ENCODE measurements at regions not wholly inside any gene's neighbourhood (a gene's known extent, or its start where the extent isn't known, plus 50 kb on each side); places are given as distances from the start of the nearest gene placed in this dataset.

DNA sequence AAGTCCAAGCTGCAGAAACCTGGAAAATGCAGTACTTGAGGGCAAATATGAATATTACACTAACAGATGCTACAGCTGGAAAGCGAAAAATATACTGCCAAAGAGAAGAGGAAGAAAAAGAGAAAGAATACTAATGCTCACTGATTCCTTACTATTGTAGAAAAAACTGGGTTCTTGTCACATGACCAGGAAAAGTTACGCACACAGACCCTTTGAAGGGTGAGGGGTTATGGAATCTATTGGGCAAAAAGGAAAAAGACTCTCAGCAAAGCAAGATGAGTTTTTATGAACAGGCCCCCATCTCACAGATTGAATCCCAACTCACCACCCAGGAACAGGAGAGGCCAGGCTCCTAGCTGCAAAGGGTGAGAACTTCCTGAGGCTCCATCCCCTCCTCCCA is 228.1 kb upstream of the KLF14 start:
- H3K4me3 ChIP-seq (ENCODE audit: low read depth, low read length), result no peak overlapping the region
- TF ChIP-seq, protein P1, sequence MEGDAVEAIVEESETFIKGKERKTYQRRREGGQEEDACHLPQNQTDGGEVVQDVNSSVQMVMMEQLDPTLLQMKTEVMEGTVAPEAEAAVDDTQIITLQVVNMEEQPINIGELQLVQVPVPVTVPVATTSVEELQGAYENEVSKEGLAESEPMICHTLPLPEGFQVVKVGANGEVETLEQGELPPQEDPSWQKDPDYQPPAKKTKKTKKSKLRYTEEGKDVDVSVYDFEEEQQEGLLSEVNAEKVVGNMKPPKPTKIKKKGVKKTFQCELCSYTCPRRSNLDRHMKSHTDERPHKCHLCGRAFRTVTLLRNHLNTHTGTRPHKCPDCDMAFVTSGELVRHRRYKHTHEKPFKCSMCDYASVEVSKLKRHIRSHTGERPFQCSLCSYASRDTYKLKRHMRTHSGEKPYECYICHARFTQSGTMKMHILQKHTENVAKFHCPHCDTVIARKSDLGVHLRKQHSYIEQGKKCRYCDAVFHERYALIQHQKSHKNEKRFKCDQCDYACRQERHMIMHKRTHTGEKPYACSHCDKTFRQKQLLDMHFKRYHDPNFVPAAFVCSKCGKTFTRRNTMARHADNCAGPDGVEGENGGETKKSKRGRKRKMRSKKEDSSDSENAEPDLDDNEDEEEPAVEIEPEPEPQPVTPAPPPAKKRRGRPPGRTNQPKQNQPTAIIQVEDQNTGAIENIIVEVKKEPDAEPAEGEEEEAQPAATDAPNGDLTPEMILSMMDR (conservative IDR thresholded peaks at IDR 0.05; ENCODE audit: low read depth, low read length), result no peak
- no peak for DNase-seq (ENCODE audit: low read depth)

DNA sequence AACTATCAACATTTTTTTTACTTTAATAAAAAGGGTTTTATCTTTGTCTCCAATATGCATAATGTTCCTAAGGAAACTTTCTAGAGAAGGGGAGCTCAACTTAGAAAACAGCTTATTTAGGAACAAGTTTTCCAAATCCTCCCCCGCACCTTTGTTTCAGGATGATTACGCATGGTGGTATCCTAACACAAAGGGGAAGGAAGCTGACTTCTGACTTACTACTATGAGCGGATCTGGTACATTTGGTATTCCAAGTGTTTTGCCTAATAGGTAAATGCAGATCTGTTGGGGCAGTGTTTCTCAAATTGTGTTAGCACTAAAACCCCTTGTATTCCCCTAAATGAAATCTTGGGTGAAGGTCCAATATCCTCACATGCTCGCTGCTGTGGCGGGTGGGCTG is 229.3 kb upstream of the KLF14 start:
- H3K4me3 ChIP-seq (ENCODE audit: low read depth, low read length), result no peak overlapping the region
- TF ChIP-seq, protein P1 (conservative IDR thresholded peaks at IDR 0.05; ENCODE audit: low read depth, low read length), result no peak
- no peak for DNase-seq (ENCODE audit: low read depth)

DNA sequence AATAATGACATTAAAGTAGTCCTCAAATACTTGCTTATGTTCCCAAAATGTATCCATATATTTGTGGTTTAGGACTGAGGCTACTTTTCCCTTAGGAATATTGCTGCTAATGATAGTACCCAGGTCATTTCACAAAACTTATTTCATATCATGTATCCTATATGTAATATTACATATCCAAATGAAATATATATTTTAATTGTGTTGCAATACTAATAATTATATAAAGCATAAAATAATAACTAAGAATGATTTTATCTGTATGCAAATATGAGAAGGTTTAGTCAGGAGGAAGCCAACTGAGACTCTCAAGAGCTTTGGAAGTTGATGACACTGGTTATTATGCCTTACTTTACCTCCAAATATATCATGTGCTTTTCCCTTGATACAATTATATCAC is 231.5 kb upstream of the KLF14 start:
- H3K4me3 ChIP-seq (ENCODE audit: low read depth, low read length), result no peak overlapping the region
- DNase-seq (ENCODE audit: low read depth), result no peak
- TF ChIP-seq, protein P1 (conservative IDR thresholded peaks at IDR 0.05; ENCODE audit: low read depth, low read length), result no peak

DNA sequence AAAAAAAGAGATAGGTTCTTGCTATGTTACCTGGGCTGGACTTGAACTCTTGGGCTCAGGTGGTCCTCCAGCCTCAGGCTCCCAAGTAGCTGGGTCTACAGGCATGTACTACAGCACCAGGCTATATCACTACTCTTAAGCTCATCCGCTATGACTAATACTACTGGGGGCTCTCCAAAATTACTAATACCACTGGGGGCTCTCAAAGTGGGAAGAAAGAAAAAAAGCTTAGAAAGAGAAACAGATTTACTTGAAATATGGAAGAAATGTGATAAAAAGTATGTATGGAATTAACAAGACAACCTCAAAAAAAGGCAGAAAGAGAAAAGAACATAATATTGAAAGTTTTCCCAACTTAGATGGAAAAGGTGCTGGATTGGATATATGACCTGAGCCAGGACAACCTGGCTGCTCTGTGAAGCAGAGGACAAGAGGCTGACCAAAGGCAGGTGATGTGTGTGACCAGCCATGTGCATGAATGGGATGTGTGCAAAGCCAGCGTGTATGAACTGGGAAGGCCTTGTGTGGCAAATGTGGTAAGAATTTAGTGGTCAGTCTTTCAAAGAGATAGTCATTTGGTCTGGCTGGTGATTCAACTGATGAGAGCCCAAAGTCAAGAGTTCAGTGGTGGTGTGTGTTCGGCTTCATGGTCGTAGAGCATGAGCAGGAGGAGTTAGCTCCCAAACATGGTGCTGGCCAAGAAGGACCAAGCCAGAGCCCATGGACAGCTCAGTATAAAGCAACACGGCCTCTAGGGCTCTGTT is 232.4 kb upstream of the KLF14 start:
- TF ChIP-seq, protein P1 (conservative IDR thresholded peaks at IDR 0.05; ENCODE audit: low read depth, low read length), result no peak
- no peak overlapping the region for H3K4me3 ChIP-seq (ENCODE audit: low read depth, low read length)
- peak; percentile 38 for DNase-seq (ENCODE audit: low read depth)

DNA sequence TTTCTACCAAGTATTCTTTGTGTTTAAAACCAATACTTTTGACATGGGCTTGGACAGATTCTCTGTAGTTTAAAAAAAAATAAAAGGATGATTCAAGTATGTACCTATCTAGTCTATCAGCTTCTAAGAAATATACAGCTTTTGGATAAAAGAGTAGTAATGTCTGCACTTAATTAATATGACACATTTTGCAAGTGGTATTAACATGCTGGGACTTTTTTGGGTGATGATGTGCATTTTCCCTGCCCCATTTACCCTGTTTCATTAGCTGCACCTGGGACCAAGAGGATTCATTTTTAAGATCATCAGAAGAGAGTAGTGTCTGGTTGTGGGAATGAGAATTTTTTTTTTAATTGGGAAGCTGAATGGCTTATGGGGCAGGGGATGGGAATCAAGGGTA is 236.2 kb upstream of the KLF14 start:
- TF ChIP-seq, protein P1 (conservative IDR thresholded peaks at IDR 0.05; ENCODE audit: low read depth, low read length), result no peak
- no peak for DNase-seq (ENCODE audit: low read depth)
- no peak overlapping the region for H3K4me3 ChIP-seq (ENCODE audit: low read depth, low read length)

DNA sequence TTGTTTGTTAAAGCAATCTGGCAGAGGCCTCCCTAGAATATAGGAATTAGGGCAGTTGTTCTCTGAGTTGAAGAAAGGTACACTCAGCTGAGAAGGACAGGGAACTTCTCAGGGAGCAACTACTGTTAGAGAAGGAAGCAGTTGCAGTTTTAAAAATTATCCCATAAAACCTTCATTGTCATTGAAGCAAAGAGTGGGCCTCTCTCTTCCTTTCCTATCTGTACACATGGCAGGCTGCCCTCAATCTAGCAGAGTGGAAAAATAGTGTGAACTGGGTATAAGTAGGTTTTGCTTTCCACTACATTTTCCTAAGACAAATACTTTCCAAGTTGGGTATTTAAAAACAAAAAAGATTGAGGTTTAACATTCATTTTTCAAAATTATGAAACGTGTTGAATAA is 236.7 kb upstream of the KLF14 start:
- H3K4me3 ChIP-seq (ENCODE audit: low read depth, low read length), result no peak overlapping the region
- DNase-seq (ENCODE audit: low read depth), result no peak
- TF ChIP-seq, protein P1 (conservative IDR thresholded peaks at IDR 0.05; ENCODE audit: low read depth, low read length), result no peak

DNA sequence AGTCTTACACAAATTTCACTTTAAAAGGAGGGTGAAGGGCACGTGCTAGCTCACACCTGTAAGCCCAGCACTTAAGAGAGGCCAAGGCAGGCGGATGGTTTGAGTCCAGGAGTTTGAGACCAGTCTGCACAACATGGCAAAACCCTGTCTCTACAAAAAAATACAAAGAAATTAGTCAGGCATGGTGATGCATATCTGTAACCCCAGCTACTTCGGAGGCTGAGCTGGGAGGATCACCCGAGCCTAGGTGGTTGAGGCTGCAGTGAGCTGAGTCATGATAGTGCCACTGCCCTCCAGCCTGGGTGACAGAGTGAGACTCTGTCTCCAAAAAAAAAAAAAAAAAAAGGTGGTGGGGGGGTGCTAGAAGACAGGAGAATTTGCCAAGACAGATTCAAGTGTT is 237.3 kb upstream of the KLF14 start:
- TF ChIP-seq, protein P1 (conservative IDR thresholded peaks at IDR 0.05; ENCODE audit: low read depth, low read length), result no peak
- no peak for DNase-seq (ENCODE audit: low read depth)
- H3K4me3 ChIP-seq (ENCODE audit: low read depth, low read length), result no peak overlapping the region

Data from epithelial cell of proximal tubule (primary cell).